HG02938 (cell line): ENCODE measurements at regions not wholly inside any gene's neighbourhood (a gene's known extent, or its start where the extent isn't known, plus 50 kb on each side); places are given as distances from the start of the nearest gene placed in this dataset.

Experiments used
- ATAC-seq: cut with Tn5 transposase; IDR thresholded peaks from one replicate; pipeline ENCODE4 v1.9.1; 2021; ENCODE audit warnings: mild to moderate bottlenecking, moderate library complexity; ENCODE audit not compliant: unreplicated experiment

- no peak for ATAC-seq
Observed at GRCh38 chr5:15266841-15267240, 233.1 kb upstream of the FBXL7 start.

GRCh38 chr5:15266229-15266628 lies 233.8 kb upstream of the FBXL7 start:
- no peak for ATAC-seq

GRCh38 chr5:15263942-15264341 lies 236.0 kb upstream of the FBXL7 start:
- ATAC-seq, result no peak

GRCh38 chr5:15263406-15263805 lies 236.6 kb upstream of the FBXL7 start:
- ATAC-seq, result no peak

GRCh38 chr5:15261269-15261995 lies 238.5 kb upstream of the FBXL7 start:
- ATAC-seq, result no peak

GRCh38 chr5:15260356-15261268 lies 239.4 kb upstream of the FBXL7 start:
- no peak for ATAC-seq

GRCh38 chr5:15256485-15256884 lies 243.5 kb upstream of the FBXL7 start:
- ATAC-seq, result no peak

- ATAC-seq, result no peak
Observed at GRCh38 chr5:15255576-15255975, 244.4 kb upstream of the FBXL7 start.

- ATAC-seq, result no peak
Observed at GRCh38 chr5:15254607-15255006, 245.4 kb upstream of the FBXL7 start.

- no peak for ATAC-seq
Observed at GRCh38 chr5:15252331-15252730, 247.6 kb upstream of the FBXL7 start.

- no peak for ATAC-seq
Observed at GRCh38 chr5:15249152-15249551, 250.8 kb upstream of the FBXL7 start.

GRCh38 chr5:15248731-15249130 lies 251.2 kb upstream of the FBXL7 start:
- ATAC-seq, result no peak

GRCh38 chr5:15245913-15246312 lies 254.1 kb upstream of the FBXL7 start:
- ATAC-seq, result no peak

GRCh38 chr5:15243301-15244020 lies 256.5 kb upstream of the FBXL7 start:
- ATAC-seq, result no peak

- no peak for ATAC-seq
Observed at GRCh38 chr5:15241216-15241821, 258.7 kb upstream of the FBXL7 start.

GRCh38 chr5:15238006-15238405 lies 262.0 kb upstream of the FBXL7 start:
- ATAC-seq, result no peak

- ATAC-seq, result no peak
Observed at GRCh38 chr5:15236911-15237508, 263.0 kb upstream of the FBXL7 start.

- no peak for ATAC-seq
Observed at GRCh38 chr5:15234911-15235310, 265.1 kb upstream of the FBXL7 start.

GRCh38 chr5:15234366-15234765 lies 265.6 kb upstream of the FBXL7 start:
- no peak for ATAC-seq

- no peak for ATAC-seq
Observed at GRCh38 chr5:15233566-15233965, 266.4 kb upstream of the FBXL7 start.

- no peak for ATAC-seq
Observed at GRCh38 chr5:15222156-15222555, 277.8 kb upstream of the FBXL7 start.
